ENCODE measurements at regions not wholly inside any gene's neighbourhood (a gene's known extent, or its start where the extent isn't known, plus 50 kb on each side); places are given as distances from the start of the nearest gene placed in this dataset.

DNA sequence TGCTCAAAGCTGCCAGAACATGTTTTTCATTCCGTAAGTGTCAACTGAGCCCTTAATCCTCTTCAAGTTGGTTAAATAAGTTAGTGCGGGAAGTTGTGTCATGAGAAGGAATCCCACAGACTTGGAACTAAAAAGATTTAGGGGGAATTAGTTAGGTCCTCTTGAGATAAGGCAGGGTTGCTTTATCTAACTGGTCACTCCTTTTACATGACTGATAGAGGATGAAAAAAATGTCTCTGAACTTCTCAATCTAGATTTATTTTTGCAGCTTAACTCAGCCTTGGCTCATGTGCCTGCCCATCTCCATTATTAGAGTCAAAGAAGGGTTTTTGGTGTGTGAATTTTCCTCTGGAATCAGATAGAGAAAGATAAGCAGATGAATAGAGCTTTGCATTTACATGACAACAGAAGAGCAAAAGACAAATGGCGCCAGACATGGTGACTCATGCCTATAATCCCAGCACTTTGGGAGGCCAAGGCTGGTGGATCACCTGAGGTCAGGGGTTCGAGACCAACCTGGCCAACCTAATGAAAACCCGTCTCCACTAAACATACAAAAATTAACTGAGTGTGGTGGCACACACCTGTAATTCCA is 882.9 kb downstream of the RPA4 start:
- TF ChIP-seq, protein P1, sequence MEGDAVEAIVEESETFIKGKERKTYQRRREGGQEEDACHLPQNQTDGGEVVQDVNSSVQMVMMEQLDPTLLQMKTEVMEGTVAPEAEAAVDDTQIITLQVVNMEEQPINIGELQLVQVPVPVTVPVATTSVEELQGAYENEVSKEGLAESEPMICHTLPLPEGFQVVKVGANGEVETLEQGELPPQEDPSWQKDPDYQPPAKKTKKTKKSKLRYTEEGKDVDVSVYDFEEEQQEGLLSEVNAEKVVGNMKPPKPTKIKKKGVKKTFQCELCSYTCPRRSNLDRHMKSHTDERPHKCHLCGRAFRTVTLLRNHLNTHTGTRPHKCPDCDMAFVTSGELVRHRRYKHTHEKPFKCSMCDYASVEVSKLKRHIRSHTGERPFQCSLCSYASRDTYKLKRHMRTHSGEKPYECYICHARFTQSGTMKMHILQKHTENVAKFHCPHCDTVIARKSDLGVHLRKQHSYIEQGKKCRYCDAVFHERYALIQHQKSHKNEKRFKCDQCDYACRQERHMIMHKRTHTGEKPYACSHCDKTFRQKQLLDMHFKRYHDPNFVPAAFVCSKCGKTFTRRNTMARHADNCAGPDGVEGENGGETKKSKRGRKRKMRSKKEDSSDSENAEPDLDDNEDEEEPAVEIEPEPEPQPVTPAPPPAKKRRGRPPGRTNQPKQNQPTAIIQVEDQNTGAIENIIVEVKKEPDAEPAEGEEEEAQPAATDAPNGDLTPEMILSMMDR (IDR thresholded peaks at IDR 0.05): no peak
- Histone ChIP-seq H3K4me1 (no peaks in the 10 kb centered on the region), H3K36me3 (no peaks in the 10 kb centered on the region), H3K4me3 (no peak overlapping the region), H3K27me3 (no peaks in the 10 kb centered on the region), H3K9me3 (no peaks in the 10 kb centered on the region), H3K27ac (no peak overlapping the region)
- DNase-seq (ENCODE audit: low spot score): no peak

DNA sequence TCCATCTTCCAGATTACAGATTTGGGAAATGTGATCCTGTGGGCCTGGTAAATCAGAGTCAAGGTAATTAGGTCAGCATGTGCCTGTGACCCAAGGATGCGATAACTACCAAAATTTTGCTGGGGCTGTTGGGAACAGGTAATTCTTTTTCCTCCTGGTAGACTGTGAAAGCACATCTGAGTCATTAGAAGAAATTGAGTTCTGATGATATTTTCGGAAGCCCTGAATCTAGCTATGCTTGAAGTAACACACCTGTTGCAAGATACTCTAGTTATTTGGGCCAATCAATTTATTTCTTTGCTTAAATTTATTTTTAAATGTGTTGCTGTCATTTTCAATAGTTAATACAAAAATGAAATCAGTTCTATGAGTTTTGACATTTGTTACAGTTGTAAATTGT is 903.6 kb downstream of the RPA4 start:
- peaks cover 0 to 17% of the 10 kb centered on the region in 2 donors for H3K9me3 ChIP-seq
- no peaks in the 10 kb centered on the region for H3K4me1 ChIP-seq
- no peaks in the 10 kb centered on the region for H3K36me3 ChIP-seq
- DNase-seq (ENCODE audit: low spot score): no peak
- H3K27ac ChIP-seq: no peak overlapping the region
- H3K27me3 ChIP-seq: peaks cover 0 to 2% of the 10 kb centered on the region in 2 donors
- H3K4me3 ChIP-seq: no peak overlapping the region
- TF ChIP-seq, protein P1 (IDR thresholded peaks at IDR 0.05): no peak

DNA sequence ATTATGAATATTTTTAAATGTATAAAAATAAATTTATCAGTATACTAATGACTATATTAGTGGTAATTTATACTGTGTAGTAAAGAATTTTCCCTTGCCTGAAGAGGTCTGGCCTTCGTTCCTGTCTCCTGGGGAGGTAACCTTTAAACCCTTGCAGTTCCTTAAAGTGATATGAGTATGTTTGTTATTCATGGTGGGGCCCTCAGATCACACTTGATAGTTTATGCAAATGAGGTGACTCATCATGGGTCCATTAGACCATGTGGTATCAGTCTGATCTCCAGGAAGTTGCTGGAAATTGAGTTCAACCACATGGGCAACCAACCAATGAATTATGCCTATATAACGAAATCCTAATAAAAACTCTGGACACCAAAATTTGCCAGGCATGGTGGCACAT is 904.1 kb downstream of the RPA4 start:
- H3K4me1 ChIP-seq: no peaks in the 10 kb centered on the region
- no peaks in the 10 kb centered on the region for H3K36me3 ChIP-seq
- H3K27me3 ChIP-seq: peaks cover 0 to 7% of the 10 kb centered on the region in 2 donors
- TF ChIP-seq, protein P1 (IDR thresholded peaks at IDR 0.05): no peak
- no peak overlapping the region for H3K27ac ChIP-seq
- H3K9me3 ChIP-seq: peaks cover 0 to 12% of the 10 kb centered on the region in 2 donors
- DNase-seq (ENCODE audit: low spot score): no peak
- H3K4me3 ChIP-seq: no peak overlapping the region

DNA sequence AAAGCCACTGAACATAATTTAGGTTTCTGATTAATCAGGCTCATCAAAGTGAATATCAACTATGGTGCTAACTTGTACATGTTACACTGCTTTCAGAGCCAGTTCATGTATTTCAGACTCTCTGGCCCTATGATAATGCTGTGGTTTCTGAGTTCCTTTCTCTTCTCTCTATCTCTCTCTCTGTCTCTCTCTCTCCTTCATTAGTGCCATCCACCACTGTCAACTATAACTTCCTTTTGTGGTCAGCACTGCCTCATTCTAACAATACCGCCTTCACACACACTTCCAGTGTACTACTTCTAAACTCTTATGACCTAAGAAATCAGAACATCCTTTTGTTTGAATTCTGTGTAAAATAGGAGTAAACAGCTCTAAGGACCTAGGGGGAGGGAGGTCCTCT is 907.1 kb downstream of the RPA4 start:
- Histone ChIP-seq H3K36me3 (no peaks in the 10 kb centered on the region), H3K9me3 (no peaks in the 10 kb centered on the region), H3K27ac (no peak overlapping the region), H3K4me3 (no peak overlapping the region), H3K27me3 (peaks cover 0 to 7% of the 10 kb centered on the region in 2 donors), H3K4me1 (no peaks in the 10 kb centered on the region)
- DNase-seq (ENCODE audit: low spot score): no peak
- TF ChIP-seq, protein P1 (IDR thresholded peaks at IDR 0.05): no peak

DNA sequence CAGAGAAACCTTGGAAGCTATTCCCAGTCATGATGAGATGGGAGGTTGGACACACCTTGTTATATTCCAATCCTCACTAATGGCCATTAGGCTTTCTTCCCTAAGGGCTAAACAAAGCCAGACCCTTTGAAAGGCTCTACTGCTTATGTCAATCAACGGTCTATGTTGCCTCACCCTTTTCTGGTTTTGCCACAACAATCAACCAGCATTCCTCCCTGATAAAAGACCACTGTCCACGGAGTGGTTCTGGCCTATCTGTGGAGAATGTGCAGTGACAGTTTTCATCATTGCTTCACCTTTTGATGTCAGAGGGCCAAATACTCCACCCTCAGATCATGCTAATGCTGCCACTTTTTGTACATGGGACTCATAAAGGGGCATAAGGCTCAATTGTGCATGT is 913.4 kb downstream of the RPA4 start:
- Histone ChIP-seq H3K4me3 (no peak overlapping the region), H3K27me3 (peaks cover 0 to 7% of the 10 kb centered on the region in 2 donors), H3K36me3 (no peaks in the 10 kb centered on the region), H3K9me3 (no peaks in the 10 kb centered on the region), H3K27ac (no peak overlapping the region), H3K4me1 (no peaks in the 10 kb centered on the region)
- TF ChIP-seq, protein P1 (IDR thresholded peaks at IDR 0.05): no peak
- no peak for DNase-seq (ENCODE audit: low spot score)

DNA sequence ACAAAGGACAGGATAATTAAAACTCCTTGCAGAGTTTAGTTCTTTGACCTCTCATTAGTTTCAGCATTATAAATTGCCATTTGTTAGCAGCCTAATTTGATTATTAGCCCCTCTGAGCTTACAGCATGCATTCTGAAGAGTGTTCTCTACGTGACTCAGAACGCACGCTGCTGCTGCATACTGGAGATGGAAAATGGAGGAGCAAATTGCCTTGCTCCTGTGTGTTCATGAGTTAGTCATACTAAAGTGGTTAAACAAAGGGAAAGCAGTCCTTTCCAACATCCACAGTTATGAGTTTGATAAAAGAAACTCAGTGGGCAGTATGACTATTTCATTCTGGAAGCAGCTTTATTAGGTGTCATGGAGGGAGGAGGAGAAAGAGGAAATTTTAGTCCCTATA is 922.5 kb downstream of the RPA4 start:
- no peak for DNase-seq (ENCODE audit: low spot score)
- no peaks in the 10 kb centered on the region for H3K9me3 ChIP-seq
- H3K27ac ChIP-seq: no peak overlapping the region
- TF ChIP-seq, protein P1 (IDR thresholded peaks at IDR 0.05): no peak
- H3K27me3 ChIP-seq: no peaks in the 10 kb centered on the region
- no peaks in the 10 kb centered on the region for H3K4me1 ChIP-seq
- H3K4me3 ChIP-seq: no peak overlapping the region
- no peaks in the 10 kb centered on the region for H3K36me3 ChIP-seq

Data from right atrium auricular region (tissue), 2 donors.